ENCODE measurements at regions not wholly inside any gene's neighbourhood (a gene's known extent, or its start where the extent isn't known, plus 50 kb on each side); places are given as distances from the start of the nearest gene placed in this dataset.
A peak's percentile ranks its signal among the peaks of the same experiment; 100 is the strongest.

DNA sequence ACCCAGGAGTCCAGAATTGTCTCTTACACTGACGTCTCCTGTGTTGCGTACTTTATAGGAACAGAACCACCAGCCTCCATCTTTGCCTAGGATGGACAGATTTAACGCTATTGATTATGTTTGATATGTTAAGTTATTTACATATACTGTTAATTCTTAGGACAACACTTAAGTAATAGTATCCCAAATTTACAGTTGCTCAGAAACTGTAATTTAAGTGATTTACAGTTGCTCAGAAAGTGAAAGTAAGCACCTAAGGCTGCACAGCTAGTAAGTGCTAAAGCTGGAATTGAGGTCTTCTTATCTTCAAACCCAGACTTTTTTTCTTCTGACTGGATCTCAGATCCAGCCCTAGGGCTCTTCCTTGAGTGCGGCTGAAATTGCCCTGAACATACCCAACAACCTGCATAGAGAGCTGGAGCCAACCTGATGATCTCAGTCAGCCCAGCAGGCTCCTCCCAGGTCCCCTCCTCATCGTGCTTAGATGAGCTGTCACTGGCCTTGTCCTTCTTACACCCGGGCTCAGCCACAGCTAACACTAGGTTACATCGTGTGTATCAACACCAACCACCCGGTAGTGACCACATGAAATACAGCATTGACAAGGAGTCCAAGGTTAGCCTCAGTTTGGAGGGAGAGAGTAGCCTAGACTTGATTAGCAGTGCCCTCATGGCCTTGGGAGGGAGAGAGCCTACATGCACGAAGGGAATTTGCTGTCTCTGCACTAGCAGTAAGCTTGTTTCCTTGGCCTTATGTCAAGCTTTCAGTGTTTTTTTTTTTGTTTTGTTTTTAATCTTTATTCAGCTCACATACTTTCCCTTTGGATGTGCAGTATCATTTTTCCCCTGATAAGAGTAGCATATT is 111.1 kb upstream of the ARHGAP5 start (continued):
- TF ChIP-seq, protein P1, sequence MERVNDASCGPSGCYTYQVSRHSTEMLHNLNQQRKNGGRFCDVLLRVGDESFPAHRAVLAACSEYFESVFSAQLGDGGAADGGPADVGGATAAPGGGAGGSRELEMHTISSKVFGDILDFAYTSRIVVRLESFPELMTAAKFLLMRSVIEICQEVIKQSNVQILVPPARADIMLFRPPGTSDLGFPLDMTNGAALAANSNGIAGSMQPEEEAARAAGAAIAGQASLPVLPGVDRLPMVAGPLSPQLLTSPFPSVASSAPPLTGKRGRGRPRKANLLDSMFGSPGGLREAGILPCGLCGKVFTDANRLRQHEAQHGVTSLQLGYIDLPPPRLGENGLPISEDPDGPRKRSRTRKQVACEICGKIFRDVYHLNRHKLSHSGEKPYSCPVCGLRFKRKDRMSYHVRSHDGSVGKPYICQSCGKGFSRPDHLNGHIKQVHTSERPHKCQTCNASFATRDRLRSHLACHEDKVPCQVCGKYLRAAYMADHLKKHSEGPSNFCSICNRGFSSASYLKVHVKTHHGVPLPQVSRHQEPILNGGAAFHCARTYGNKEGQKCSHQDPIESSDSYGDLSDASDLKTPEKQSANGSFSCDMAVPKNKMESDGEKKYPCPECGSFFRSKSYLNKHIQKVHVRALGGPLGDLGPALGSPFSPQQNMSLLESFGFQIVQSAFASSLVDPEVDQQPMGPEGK (CRISPR knock-in tag; IDR thresholded peaks at IDR 0.05; ENCODE audit: borderline replicate concordance), result no peak
- 0 out of 4 replicates have a peak, but pooled peaks have one; percentile 26 to 28 for TF ChIP-seq FOXK2 (conservative IDR thresholded peaks at IDR 0.05 in 1 of 2, IDR thresholded peaks at IDR 0.05 in 1 of 2; ENCODE audit: low read depth in 2 of 2)
- TF ChIP-seq, protein P2, sequence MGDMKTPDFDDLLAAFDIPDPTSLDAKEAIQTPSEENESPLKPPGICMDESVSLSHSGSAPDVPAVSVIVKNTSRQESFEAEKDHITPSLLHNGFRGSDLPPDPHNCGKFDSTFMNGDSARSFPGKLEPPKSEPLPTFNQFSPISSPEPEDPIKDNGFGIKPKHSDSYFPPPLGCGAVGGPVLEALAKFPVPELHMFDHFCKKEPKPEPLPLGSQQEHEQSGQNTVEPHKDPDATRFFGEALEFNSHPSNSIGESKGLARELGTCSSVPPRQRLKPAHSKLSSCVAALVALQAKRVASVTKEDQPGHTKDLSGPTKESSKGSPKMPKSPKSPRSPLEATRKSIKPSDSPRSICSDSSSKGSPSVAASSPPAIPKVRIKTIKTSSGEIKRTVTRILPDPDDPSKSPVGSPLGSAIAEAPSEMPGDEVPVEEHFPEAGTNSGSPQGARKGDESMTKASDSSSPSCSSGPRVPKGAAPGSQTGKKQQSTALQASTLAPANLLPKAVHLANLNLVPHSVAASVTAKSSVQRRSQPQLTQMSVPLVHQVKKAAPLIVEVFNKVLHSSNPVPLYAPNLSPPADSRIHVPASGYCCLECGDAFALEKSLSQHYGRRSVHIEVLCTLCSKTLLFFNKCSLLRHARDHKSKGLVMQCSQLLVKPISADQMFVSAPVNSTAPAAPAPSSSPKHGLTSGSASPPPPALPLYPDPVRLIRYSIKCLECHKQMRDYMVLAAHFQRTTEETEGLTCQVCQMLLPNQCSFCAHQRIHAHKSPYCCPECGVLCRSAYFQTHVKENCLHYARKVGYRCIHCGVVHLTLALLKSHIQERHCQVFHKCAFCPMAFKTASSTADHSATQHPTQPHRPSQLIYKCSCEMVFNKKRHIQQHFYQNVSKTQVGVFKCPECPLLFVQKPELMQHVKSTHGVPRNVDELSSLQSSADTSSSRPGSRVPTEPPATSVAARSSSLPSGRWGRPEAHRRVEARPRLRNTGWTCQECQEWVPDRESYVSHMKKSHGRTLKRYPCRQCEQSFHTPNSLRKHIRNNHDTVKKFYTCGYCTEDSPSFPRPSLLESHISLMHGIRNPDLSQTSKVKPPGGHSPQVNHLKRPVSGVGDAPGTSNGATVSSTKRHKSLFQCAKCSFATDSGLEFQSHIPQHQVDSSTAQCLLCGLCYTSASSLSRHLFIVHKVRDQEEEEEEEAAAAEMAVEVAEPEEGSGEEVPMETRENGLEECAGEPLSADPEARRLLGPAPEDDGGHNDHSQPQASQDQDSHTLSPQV (IDR thresholded peaks at IDR 0.05), result peak; percentile 40; the same call in 1 of the 2 replicates
- TF ChIP-seq L3MBTL2 (IDR thresholded peaks at IDR 0.05), result peak; percentile 51; the same call in 1 of the 2 replicates
- peak; percentile 43 for TF ChIP-seq MEIS2 (IDR thresholded peaks at IDR 0.05; ENCODE audit: partially characterized antibody)
- TF ChIP-seq, protein P3, sequence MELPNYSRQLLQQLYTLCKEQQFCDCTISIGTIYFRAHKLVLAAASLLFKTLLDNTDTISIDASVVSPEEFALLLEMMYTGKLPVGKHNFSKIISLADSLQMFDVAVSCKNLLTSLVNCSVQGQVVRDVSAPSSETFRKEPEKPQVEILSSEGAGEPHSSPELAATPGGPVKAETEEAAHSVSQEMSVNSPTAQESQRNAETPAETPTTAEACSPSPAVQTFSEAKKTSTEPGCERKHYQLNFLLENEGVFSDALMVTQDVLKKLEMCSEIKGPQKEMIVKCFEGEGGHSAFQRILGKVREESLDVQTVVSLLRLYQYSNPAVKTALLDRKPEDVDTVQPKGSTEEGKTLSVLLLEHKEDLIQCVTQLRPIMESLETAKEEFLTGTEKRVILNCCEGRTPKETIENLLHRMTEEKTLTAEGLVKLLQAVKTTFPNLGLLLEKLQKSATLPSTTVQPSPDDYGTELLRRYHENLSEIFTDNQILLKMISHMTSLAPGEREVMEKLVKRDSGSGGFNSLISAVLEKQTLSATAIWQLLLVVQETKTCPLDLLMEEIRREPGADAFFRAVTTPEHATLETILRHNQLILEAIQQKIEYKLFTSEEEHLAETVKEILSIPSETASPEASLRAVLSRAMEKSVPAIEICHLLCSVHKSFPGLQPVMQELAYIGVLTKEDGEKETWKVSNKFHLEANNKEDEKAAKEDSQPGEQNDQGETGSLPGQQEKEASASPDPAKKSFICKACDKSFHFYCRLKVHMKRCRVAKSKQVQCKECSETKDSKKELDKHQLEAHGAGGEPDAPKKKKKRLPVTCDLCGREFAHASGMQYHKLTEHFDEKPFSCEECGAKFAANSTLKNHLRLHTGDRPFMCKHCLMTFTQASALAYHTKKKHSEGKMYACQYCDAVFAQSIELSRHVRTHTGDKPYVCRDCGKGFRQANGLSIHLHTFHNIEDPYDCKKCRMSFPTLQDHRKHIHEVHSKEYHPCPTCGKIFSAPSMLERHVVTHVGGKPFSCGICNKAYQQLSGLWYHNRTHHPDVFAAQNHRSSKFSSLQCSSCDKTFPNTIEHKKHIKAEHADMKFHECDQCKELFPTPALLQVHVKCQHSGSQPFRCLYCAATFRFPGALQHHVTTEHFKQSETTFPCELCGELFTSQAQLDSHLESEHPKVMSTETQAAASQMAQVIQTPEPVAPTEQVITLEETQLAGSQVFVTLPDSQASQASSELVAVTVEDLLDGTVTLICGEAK (IDR thresholded peaks at IDR 0.05), result peak; percentile 53
- TF ChIP-seq, protein P3 (CRISPR knock-in tag; IDR thresholded peaks at IDR 0.05), result no peak
- TF ChIP-seq DMBX1 (CRISPR knock-in tag; IDR thresholded peaks at IDR 0.05; ENCODE audit: borderline replicate concordance), result no peak
- TF ChIP-seq SRSF7 (optimal IDR thresholded peaks at IDR 0.05; ENCODE audit: low read depth, low read length), result no peak
- TF ChIP-seq JUND (IDR thresholded peaks at IDR 0.05; ENCODE audit: borderline replicate concordance, low read depth, low read length), result 0 out of 2 replicates have a peak, but pooled peaks have one; percentile 6
- peak; percentile 57; the same call in 1 of the 3 replicates for TF ChIP-seq JUND (tag; IDR thresholded peaks at IDR 0.05; ENCODE audit: borderline replicate concordance, low read depth, low read length)
